IMR-90 (cell line): ENCODE measurements at regions not wholly inside any gene's neighbourhood (a gene's known extent, or its start where the extent isn't known, plus 50 kb on each side); places are given as distances from the start of the nearest gene placed in this dataset.

ENCODE experiments used
- BHLHE40 ChIP-seq: fragments of 150-350 bp; IDR thresholded peaks from 2 replicates; pipeline ENCODE4 v1.6.1; 2016; ENCODE audit warnings: mild to moderate bottlenecking, low read depth, low read length
- CEBPB ChIP-seq: IDR thresholded peaks from 2 replicates; pipeline ENCODE4 v1.6.1; 2012; ENCODE audit warnings: low read depth, low read length, improper control_type of control experiment
- CHD1 ChIP-seq: IDR thresholded peaks from 2 replicates; pipeline ENCODE4 v1.6.1; 2012; ENCODE audit warnings: low read depth, low read length, improper control_type of control experiment
- FOS ChIP-seq: fragments of 150-350 bp; IDR thresholded peaks from 2 replicates; pipeline ENCODE4 v1.6.1; 2016; ENCODE audit warnings: low read depth, low read length
- MAFK ChIP-seq: IDR thresholded peaks from 2 replicates; pipeline ENCODE4 v1.6.1; 2012; ENCODE audit warnings: low read depth, low read length, improper control_type of control experiment
- MXI1 ChIP-seq: IDR thresholded peaks from 2 replicates; pipeline ENCODE4 v1.6.1; 2012; ENCODE audit warnings: low read depth, mild to moderate bottlenecking, low read length, moderate library complexity, borderline replicate concordance
- NFE2L2 ChIP-seq: fragments of 150-350 bp; IDR thresholded peaks from 2 replicates; pipeline ENCODE4 v1.6.1; 2016; ENCODE audit warnings: low read depth, mild to moderate bottlenecking, low read length
- POLR2A ChIP-seq: IDR thresholded peaks from 2 replicates; pipeline ENCODE4 v1.6.1; 2012; ENCODE audit warnings: mild to moderate bottlenecking, low read depth, low read length
- RAD21 ChIP-seq: IDR thresholded peaks from 2 replicates; pipeline ENCODE4 v1.6.1; 2012; ENCODE audit warnings: low read length, improper control_type of control experiment
- RCOR1 ChIP-seq: IDR thresholded peaks from 2 replicates; pipeline ENCODE4 v1.6.1; 2012; ENCODE audit warnings: mild to moderate bottlenecking, low read length, improper control_type of control experiment; ENCODE audit not compliant: insufficient replicate concordance
- RFX5 ChIP-seq: IDR thresholded peaks from 2 replicates; pipeline ENCODE4 v1.8.0; 2012; ENCODE audit warnings: low read depth, mild to moderate bottlenecking, low read length, moderate library complexity
- SMC3 ChIP-seq: fragments of 150-350 bp; IDR thresholded peaks from 2 replicates; pipeline ENCODE4 v1.6.1; 2016; ENCODE audit warnings: low read depth, mild to moderate bottlenecking, antibody characterized with exemption, low read length, moderate library complexity
- USF2 ChIP-seq: fragments of 150-350 bp; IDR thresholded peaks from 2 replicates; pipeline ENCODE4 v1.6.1; 2017; ENCODE audit warnings: mild to moderate bottlenecking, antibody characterized with exemption, low read length, low read depth
- TF ChIP-seq, protein P1 (sequence below): conservative IDR thresholded peaks from 2 replicates; pipeline ENCODE4 v1.5.1; 2012; ENCODE audit warnings: mild to moderate bottlenecking, low read depth, low read length, improper control_type of control experiment

DNA sequence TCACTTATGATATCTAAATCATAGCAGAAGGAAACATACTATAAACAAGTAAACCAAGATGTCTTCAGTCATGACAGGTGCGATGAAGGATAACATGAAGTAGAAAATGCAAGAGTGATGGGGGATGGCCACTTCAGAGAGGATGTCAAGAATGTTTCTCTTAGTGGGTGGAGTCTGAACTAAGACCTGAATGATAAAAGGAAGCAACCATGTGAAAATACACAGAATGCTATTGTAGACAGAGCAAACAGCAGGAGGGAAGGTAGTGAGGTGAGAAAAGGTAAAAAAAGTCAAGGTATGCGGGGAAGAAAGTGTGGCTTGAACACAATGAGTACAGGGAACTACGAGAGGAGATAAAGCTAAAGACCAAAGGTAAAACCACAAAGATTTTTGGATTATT lies 341.6 kb downstream of the FBXO15 start:
- TF ChIP-seq, protein P1, sequence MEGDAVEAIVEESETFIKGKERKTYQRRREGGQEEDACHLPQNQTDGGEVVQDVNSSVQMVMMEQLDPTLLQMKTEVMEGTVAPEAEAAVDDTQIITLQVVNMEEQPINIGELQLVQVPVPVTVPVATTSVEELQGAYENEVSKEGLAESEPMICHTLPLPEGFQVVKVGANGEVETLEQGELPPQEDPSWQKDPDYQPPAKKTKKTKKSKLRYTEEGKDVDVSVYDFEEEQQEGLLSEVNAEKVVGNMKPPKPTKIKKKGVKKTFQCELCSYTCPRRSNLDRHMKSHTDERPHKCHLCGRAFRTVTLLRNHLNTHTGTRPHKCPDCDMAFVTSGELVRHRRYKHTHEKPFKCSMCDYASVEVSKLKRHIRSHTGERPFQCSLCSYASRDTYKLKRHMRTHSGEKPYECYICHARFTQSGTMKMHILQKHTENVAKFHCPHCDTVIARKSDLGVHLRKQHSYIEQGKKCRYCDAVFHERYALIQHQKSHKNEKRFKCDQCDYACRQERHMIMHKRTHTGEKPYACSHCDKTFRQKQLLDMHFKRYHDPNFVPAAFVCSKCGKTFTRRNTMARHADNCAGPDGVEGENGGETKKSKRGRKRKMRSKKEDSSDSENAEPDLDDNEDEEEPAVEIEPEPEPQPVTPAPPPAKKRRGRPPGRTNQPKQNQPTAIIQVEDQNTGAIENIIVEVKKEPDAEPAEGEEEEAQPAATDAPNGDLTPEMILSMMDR: no peak
- TF ChIP-seq MAFK (no peak), POLR2A (no peak), RFX5 (no peak), CEBPB (no peak), RCOR1 (no peak), CHD1 (no peak), SMC3 (no peak), NFE2L2 (no peak), MXI1 (no peak), USF2 (no peak), RAD21 (no peak), FOS (no peak), BHLHE40 (no peak)
